ENCODE measurements at regions not wholly inside any gene's neighbourhood (a gene's known extent, or its start where the extent isn't known, plus 50 kb on each side); places are given as distances from the start of the nearest gene placed in this dataset.

GRCh38 chr16:11423315-11424117 is 78.3 kb downstream of the RMI2 start:
- Mint-ChIP-seq H3K27me3 (ENCODE audit: low read depth) (peaks cover 2% of the 10 kb centered on the region), H3K4me1 (ENCODE audit: low read depth) (peaks cover 1% of the 10 kb centered on the region), H3K27ac (no peak overlapping the region), H3K36me3 (ENCODE audit: low read depth) (no peaks in the 10 kb centered on the region), H3K9me3 (no peaks in the 10 kb centered on the region), H3K4me3 (no peak overlapping the region)
- DNase-seq (ENCODE audit: low spot score), result no peak

- Mint-ChIP-seq H3K36me3 (ENCODE audit: low read depth) (no peaks in the 10 kb centered on the region), H3K4me1 (ENCODE audit: low read depth) (peaks cover 1% of the 10 kb centered on the region), H3K27me3 (ENCODE audit: low read depth) (peaks cover 2% of the 10 kb centered on the region), H3K27ac (no peak overlapping the region), H3K9me3 (no peaks in the 10 kb centered on the region), H3K4me3 (no peak overlapping the region)
- DNase-seq (ENCODE audit: low spot score), result no peak
Measured at GRCh38 chr16:11424118-11424460, 78.8 kb downstream of the RMI2 start.

GRCh38 chr16:11425140-11425539 is 79.9 kb downstream of the RMI2 start:
- peaks cover 2% of the 10 kb centered on the region for H3K27me3 Mint-ChIP-seq (ENCODE audit: low read depth)
- H3K27ac Mint-ChIP-seq, result no peak overlapping the region
- H3K4me1 Mint-ChIP-seq (ENCODE audit: low read depth), result peaks cover 1% of the 10 kb centered on the region
- no peak overlapping the region for H3K4me3 Mint-ChIP-seq
- H3K9me3 Mint-ChIP-seq, result no peaks in the 10 kb centered on the region
- DNase-seq (ENCODE audit: low spot score), result no peak
- no peaks in the 10 kb centered on the region for H3K36me3 Mint-ChIP-seq (ENCODE audit: low read depth)

- peaks cover 2% of the 10 kb centered on the region for H3K27me3 Mint-ChIP-seq (ENCODE audit: low read depth)
- no peaks in the 10 kb centered on the region for H3K36me3 Mint-ChIP-seq (ENCODE audit: low read depth)
- no peak overlapping the region for H3K4me3 Mint-ChIP-seq
- H3K4me1 Mint-ChIP-seq (ENCODE audit: low read depth), result no peaks in the 10 kb centered on the region
- no peak overlapping the region for H3K27ac Mint-ChIP-seq
- H3K9me3 Mint-ChIP-seq, result no peaks in the 10 kb centered on the region
- no peak for DNase-seq (ENCODE audit: low spot score)
Measured at GRCh38 chr16:11428623-11428953, 83.3 kb downstream of the RMI2 start.

GRCh38 chr16:11429123-11429522 is 83.9 kb downstream of the RMI2 start:
- Mint-ChIP-seq H3K27ac (no peak overlapping the region), H3K4me3 (no peak overlapping the region), H3K36me3 (ENCODE audit: low read depth) (no peaks in the 10 kb centered on the region), H3K4me1 (ENCODE audit: low read depth) (no peaks in the 10 kb centered on the region), H3K27me3 (ENCODE audit: low read depth) (peaks cover 2% of the 10 kb centered on the region), H3K9me3 (no peaks in the 10 kb centered on the region)
- no peak for DNase-seq (ENCODE audit: low spot score)

DNA sequence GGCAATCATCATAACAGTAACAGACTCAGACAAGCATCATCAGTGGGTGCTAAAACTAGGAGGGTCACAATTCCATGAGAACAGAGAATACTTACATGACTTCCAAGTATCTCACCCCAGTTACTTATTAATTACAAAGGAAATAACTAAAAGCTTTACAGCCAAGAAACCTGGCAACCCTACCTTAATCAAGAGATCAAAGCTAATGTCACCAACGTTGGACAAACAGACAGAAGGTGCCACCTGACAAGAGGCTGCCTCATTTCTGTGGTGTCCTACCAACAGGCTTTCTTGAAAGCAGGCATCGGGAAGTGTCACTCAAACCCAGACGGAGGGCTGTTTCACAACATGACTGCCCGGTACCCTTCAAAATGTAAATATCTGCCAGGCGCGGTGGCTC is 84.6 kb downstream of the RMI2 start:
- no peak for DNase-seq (ENCODE audit: low spot score)
- no peaks in the 10 kb centered on the region for H3K4me1 Mint-ChIP-seq (ENCODE audit: low read depth)
- H3K36me3 Mint-ChIP-seq (ENCODE audit: low read depth), result no peaks in the 10 kb centered on the region
- peaks cover 2% of the 10 kb centered on the region for H3K27me3 Mint-ChIP-seq (ENCODE audit: low read depth)
- no peak overlapping the region for H3K27ac Mint-ChIP-seq
- H3K9me3 Mint-ChIP-seq, result no peaks in the 10 kb centered on the region
- no peak overlapping the region for H3K4me3 Mint-ChIP-seq

DNA sequence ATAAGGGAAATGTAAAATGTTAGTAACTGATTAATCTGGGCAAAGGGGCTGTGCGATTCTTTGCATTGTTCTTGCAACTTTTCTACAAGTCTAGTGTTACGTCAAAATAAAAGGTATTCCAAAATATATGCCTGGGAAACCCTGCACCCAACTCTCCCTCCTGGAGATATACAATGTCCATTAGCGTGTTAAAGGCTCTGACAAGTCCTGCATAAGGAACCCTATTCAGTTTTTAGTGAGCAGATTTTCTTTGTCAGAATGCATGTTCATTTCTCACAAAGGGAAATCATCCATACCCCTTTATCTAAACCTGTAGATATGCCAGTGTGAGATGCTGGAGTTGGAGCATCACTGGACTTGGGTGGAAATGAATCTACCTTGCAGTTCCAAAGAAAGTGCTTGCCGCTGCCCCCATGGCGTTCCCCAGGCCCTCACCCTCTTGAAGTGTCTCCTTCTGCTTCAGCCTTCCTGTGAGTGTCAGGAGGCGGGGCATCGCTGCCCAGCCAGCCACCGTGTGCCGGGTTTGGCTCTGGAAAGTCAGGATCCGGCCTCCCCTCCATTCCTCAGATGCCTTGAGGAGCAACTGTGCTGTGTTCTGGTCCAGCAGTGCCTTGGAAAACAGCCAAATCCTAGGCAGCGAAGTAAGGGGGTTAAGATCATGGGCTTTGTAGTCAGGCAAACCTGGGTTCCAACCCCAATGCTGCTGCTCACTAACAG is 85.5 kb downstream of the RMI2 start:
- no peaks in the 10 kb centered on the region for H3K4me1 Mint-ChIP-seq (ENCODE audit: low read depth)
- no peaks in the 10 kb centered on the region for H3K9me3 Mint-ChIP-seq
- no peak for DNase-seq (ENCODE audit: low spot score)
- no peak overlapping the region for H3K4me3 Mint-ChIP-seq
- no peaks in the 10 kb centered on the region for H3K36me3 Mint-ChIP-seq (ENCODE audit: low read depth)
- H3K27ac Mint-ChIP-seq, result no peak overlapping the region
- H3K27me3 Mint-ChIP-seq (ENCODE audit: low read depth), result peaks cover 2% of the 10 kb centered on the region

DNA sequence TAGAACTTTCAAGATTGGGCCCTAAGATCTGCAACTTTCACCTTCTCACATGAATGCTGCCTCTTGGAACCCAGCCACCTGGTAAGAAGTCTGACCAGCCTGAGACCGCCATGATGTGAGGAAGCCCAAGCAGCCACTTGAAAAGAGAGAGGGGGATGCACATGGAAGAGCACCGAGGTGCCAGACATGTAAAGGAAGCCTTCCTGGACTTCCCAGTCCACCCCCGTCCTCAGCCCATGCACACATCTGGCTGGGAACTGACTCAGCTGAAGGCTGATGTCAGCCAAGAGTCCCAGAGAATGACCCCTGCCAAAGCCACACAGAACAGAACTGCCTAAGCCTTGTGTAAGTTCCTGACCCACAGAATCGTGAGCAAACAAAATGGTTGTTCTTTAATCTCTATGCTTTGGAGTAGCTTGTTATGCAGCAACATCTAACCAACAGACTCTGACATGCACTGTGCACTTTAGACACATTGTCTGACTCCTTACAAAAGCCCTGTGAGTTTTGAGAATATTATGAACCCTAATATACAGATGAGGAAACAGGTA is 86.7 kb downstream of the RMI2 start:
- Mint-ChIP-seq H3K4me1 (ENCODE audit: low read depth) (no peaks in the 10 kb centered on the region), H3K4me3 (no peak overlapping the region), H3K9me3 (no peaks in the 10 kb centered on the region), H3K27ac (no peak overlapping the region), H3K27me3 (ENCODE audit: low read depth) (peaks cover 2% of the 10 kb centered on the region), H3K36me3 (ENCODE audit: low read depth) (no peaks in the 10 kb centered on the region)
- DNase-seq (ENCODE audit: low spot score), result no peak

DNA sequence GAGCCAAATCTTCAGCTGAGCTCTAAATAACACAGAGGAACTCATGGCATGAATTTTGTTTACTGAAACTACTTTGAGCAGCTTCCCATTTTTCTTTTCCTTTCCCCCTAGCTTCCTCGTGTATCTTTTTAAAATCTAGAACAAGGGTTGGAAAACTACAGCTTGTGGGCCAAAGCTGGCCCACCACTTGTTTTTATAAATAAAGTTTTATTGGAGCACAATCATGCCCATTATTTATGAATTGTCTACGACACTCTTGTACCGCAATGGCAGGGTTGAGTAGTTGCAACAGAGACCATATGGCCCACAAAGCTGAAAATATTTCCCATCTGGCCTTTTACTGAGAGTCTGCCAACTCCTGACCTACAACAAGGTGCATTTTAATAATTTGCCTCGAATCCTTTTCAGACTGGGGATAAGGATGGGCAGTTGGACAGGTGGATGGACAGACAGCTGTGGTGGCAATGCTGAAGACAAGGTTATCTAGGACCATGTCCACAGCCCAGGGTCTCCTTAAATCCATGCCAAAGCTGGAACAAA is 87.7 kb downstream of the RMI2 start:
- no peaks in the 10 kb centered on the region for H3K4me1 Mint-ChIP-seq (ENCODE audit: low read depth)
- no peak for DNase-seq (ENCODE audit: low spot score)
- H3K27ac Mint-ChIP-seq, result no peak overlapping the region
- no peaks in the 10 kb centered on the region for H3K36me3 Mint-ChIP-seq (ENCODE audit: low read depth)
- no peaks in the 10 kb centered on the region for H3K27me3 Mint-ChIP-seq (ENCODE audit: low read depth)
- no peaks in the 10 kb centered on the region for H3K9me3 Mint-ChIP-seq
- no peak overlapping the region for H3K4me3 Mint-ChIP-seq

DNA sequence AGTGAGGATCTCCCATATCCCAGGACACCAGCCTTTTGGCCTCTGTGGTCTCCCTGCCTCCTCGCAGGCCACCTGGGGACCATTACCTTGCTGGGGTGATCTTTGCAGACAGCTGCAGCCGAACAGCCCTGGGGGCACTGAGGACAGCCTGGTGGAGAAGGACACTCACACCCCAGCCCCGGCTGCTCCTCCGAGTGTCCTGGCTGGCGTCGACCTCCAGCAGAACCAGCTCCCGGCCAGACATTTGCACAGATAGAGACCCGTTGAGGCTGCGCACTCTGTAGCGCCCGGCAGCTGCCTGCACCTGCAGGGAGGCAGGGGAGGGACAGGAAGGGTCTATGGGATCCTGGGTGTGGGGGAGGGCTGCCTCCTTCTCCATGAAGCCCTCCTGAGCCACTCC is 90.3 kb downstream of the RMI2 start:
- Mint-ChIP-seq H3K27me3 (ENCODE audit: low read depth) (peaks cover 2% of the 10 kb centered on the region), H3K9me3 (peaks cover 9% of the 10 kb centered on the region), H3K4me1 (ENCODE audit: low read depth) (no peaks in the 10 kb centered on the region), H3K4me3 (no peak overlapping the region), H3K27ac (no peak overlapping the region), H3K36me3 (ENCODE audit: low read depth) (no peaks in the 10 kb centered on the region)
- DNase-seq (ENCODE audit: low spot score), result no peak

DNA sequence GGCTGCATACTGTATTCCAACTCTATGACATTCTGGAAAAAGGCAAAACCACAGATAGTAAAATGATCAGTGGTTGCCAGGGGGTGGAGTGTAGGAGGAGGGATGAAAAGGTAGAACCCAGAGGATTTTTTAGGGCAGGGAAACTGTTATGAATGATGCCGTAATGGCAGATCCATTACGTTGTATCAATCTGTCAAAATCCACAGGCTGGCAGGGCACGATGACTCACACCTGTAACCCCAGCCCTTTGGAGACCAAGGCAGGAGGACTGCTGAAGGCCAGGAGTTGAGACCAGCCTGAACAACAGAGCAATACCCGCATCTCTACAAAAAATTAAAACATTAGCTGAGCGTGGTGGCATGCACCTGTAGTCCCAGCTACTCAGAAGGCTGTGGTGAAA is 91.8 kb downstream of the RMI2 start:
- DNase-seq (ENCODE audit: low spot score), result no peak
- peaks cover 10% of the 10 kb centered on the region for H3K9me3 Mint-ChIP-seq
- H3K4me3 Mint-ChIP-seq, result no peak overlapping the region
- H3K36me3 Mint-ChIP-seq (ENCODE audit: low read depth), result no peaks in the 10 kb centered on the region
- H3K4me1 Mint-ChIP-seq (ENCODE audit: low read depth), result no peaks in the 10 kb centered on the region
- no peak overlapping the region for H3K27ac Mint-ChIP-seq
- H3K27me3 Mint-ChIP-seq (ENCODE audit: low read depth), result peaks cover 2% of the 10 kb centered on the region

- Mint-ChIP-seq H3K27ac (no peak overlapping the region), H3K27me3 (ENCODE audit: low read depth) (peaks cover 2% of the 10 kb centered on the region), H3K9me3 (peaks cover 10% of the 10 kb centered on the region), H3K36me3 (ENCODE audit: low read depth) (no peaks in the 10 kb centered on the region), H3K4me3 (no peak overlapping the region), H3K4me1 (ENCODE audit: low read depth) (no peaks in the 10 kb centered on the region)
- no peak for DNase-seq (ENCODE audit: low spot score)
Measured at GRCh38 chr16:11439790-11440656, 94.8 kb downstream of the RMI2 start.

DNA sequence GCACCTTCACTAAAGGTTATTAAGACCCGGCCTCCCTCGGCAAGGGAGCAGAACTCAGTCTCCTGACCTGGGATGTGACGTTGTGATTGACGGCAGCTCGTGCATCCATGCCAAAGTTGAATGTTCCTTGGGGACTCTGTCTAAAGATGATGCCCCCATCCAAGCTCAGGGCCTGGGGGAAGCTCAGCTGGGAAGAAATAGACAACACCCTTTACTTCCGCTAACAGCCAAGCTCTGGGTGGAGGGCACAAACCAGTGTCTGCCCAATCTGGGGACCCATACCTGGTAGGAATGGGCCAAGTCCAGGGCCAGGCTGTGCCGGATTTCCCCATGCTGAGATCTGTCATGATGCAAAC is 95.4 kb downstream of the RMI2 start:
- H3K4me3 Mint-ChIP-seq, result no peak overlapping the region
- H3K9me3 Mint-ChIP-seq, result peaks cover 10% of the 10 kb centered on the region
- no peak overlapping the region for H3K27ac Mint-ChIP-seq
- no peak for DNase-seq (ENCODE audit: low spot score)
- no peaks in the 10 kb centered on the region for H3K36me3 Mint-ChIP-seq (ENCODE audit: low read depth)
- peaks cover 2% of the 10 kb centered on the region for H3K27me3 Mint-ChIP-seq (ENCODE audit: low read depth)
- H3K4me1 Mint-ChIP-seq (ENCODE audit: low read depth), result no peaks in the 10 kb centered on the region

- DNase-seq (ENCODE audit: low spot score), result no peak
- no peaks in the 10 kb centered on the region for H3K27me3 Mint-ChIP-seq (ENCODE audit: low read depth)
- H3K9me3 Mint-ChIP-seq, result peaks cover 2% of the 10 kb centered on the region
- no peaks in the 10 kb centered on the region for H3K36me3 Mint-ChIP-seq (ENCODE audit: low read depth)
- H3K4me3 Mint-ChIP-seq, result no peak overlapping the region
- no peak overlapping the region for H3K27ac Mint-ChIP-seq
- H3K4me1 Mint-ChIP-seq (ENCODE audit: low read depth), result no peaks in the 10 kb centered on the region
Measured at GRCh38 chr16:11445486-11445885, 100.2 kb downstream of the RMI2 start.
